ENCODE measurements at regions not wholly inside any gene's neighbourhood (a gene's known extent, or its start where the extent isn't known, plus 50 kb on each side); places are given as distances from the start of the nearest gene placed in this dataset.

DNA sequence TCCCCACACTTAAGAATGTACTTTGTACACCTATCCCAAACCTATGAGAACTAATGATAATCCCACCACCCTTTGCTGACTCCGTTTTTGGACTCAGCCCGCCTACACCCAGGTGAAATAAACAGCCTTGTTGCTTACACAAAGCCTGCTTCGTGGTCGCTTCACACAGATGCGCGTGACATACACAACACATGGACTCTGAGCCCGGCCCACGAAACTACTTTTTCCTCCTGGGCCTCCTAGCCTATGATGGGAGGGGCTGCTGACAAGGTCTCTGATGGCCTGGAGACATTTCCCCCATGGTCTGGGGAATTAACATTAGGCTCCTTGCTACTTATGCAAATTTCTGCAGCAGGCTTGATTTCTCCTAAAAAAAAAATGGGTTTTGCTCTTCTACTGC, 1176.4 kb upstream of the RAG2 start:
- Histone ChIP-seq H3K27me3 (ENCODE audit: control insufficient read depth, insufficient read depth, low read length) (no peaks in the 10 kb centered on the region), H3K27ac (ENCODE audit: low read length) (no peak overlapping the region), H3K36me3 (ENCODE audit: control insufficient read depth, insufficient read depth, low read length) (no peaks in the 10 kb centered on the region), H3K4me1 (ENCODE audit: control insufficient read depth, insufficient read depth, low read length) (no peaks in the 10 kb centered on the region), H3K4me3 (ENCODE audit: low read depth in 2 of 2, low read length in 2 of 2) (no peak overlapping the region), H3K9me3 (ENCODE audit: control insufficient read depth, insufficient read depth, low read depth, low read length) (no peaks in the 10 kb centered on the region)
- CTCF ChIA-PET, result no interaction called here
- TF ChIP-seq TCF7L2 (IDR thresholded peaks at IDR 0.05; ENCODE audit: low read depth, low read length), result no peak
- TF ChIP-seq SIN3A (IDR thresholded peaks at IDR 0.05; ENCODE audit: borderline replicate concordance, insufficient read depth, low read depth, low read length), result no peak
- TF ChIP-seq REST (IDR thresholded peaks at IDR 0.05; ENCODE audit: insufficient read depth in 1 of 2, low read depth in 2 of 2, low read length in 1 of 2), result no peak
- TF ChIP-seq CTCF (IDR thresholded peaks at IDR 0.05), result no peak
- TF ChIP-seq POLR2AphosphoS5 (IDR thresholded peaks at IDR 0.05; ENCODE audit: low read depth, low read length), result no peak
- ATAC-seq (no peak), DNase-seq (ENCODE audit: low read depth, low spot score) (no peak)
- POLR2A ChIA-PET, result no interaction called here
- in situ Hi-C loops (cut with HindIII; ENCODE audit: low pct_unique_long_range_greater_than_20kb, low sequenced_read_pairs) (no loop called here), intact Hi-C loops (cut with micrococcal nuclease; ENCODE audit: unreplicated experiment) (no loop called here)
- BruUV-seq (replicated peaks), result no TSS peak

DNA sequence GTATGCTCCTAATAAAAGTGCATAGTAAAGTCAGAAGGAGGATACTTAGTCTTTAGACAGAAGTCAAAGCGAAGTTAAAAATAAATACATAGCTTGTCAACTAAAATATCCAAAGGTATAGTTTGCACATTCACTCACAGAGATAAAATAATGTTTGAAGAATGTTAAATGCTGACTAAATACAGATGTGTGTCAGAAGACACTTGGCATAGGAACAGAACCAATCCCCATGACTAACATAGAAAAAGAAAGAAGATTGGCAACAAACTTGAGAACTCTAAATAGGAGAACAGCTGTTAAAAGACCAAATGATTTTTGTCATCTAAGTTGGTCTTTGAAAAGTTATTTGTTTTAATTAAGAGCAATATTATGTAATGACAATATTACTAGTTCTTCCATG, 1172.1 kb upstream of the RAG2 start:
- intact Hi-C loops (cut with micrococcal nuclease; ENCODE audit: unreplicated experiment) (no loop called here), in situ Hi-C loops (cut with HindIII; ENCODE audit: low pct_unique_long_range_greater_than_20kb, low sequenced_read_pairs) (no loop called here)
- H3K36me3 ChIP-seq (ENCODE audit: control insufficient read depth, insufficient read depth, low read length), result no peaks in the 10 kb centered on the region
- no peak overlapping the region for H3K4me3 ChIP-seq (ENCODE audit: low read depth in 2 of 2, low read length in 2 of 2)
- no peaks in the 10 kb centered on the region for H3K27me3 ChIP-seq (ENCODE audit: control insufficient read depth, insufficient read depth, low read length)
- no peaks in the 10 kb centered on the region for H3K9me3 ChIP-seq (ENCODE audit: control insufficient read depth, insufficient read depth, low read depth, low read length)
- TF ChIP-seq CTCF (IDR thresholded peaks at IDR 0.05), result no peak
- no peak for TF ChIP-seq TCF7L2 (IDR thresholded peaks at IDR 0.05; ENCODE audit: low read depth, low read length)
- TF ChIP-seq SIN3A (IDR thresholded peaks at IDR 0.05; ENCODE audit: borderline replicate concordance, insufficient read depth, low read depth, low read length), result no peak
- TF ChIP-seq POLR2AphosphoS5 (IDR thresholded peaks at IDR 0.05; ENCODE audit: low read depth, low read length), result no peak
- TF ChIP-seq REST (IDR thresholded peaks at IDR 0.05; ENCODE audit: insufficient read depth in 1 of 2, low read depth in 2 of 2, low read length in 1 of 2), result no peak
- no peak overlapping the region for H3K27ac ChIP-seq (ENCODE audit: low read length)
- BruUV-seq (replicated peaks), result no TSS peak
- H3K4me1 ChIP-seq (ENCODE audit: control insufficient read depth, insufficient read depth, low read length), result no peaks in the 10 kb centered on the region
- POLR2A ChIA-PET, result no interaction called here
- no peak for DNase-seq (ENCODE audit: low read depth, low spot score)
- no peak for ATAC-seq
- CTCF ChIA-PET, result no interaction called here

Data from Panc1 (cell line).